Stimulated activated CD8-positive, alpha-beta memory T cell treated with anti-CD3 and anti-CD28 coated beads, Interleukin-12 subunit alpha, Interleukin-12 subunit beta, amount 100 ng/mL, for 4 hours (primary cell): ENCODE measurements at regions not wholly inside any gene's neighbourhood (a gene's known extent, or its start where the extent isn't known, plus 50 kb on each side); places are given as distances from the start of the nearest gene placed in this dataset.
"Not testable (repeated sequence)": the region's sequence is repeated elsewhere in the genome, so short reads cannot be mapped to it uniquely, and the experiment has no call there.

Experiments used
- DNase-seq: peaks from one replicate; pipeline ENCODE4 v3.0.0-alpha.2; 2020; ENCODE audit warnings: low read depth

GRCh38 chr16:5154006-5154405 is 56.4 kb upstream of the EEF2KMT start:
- DNase-seq, result not testable (repeated sequence)

DNA sequence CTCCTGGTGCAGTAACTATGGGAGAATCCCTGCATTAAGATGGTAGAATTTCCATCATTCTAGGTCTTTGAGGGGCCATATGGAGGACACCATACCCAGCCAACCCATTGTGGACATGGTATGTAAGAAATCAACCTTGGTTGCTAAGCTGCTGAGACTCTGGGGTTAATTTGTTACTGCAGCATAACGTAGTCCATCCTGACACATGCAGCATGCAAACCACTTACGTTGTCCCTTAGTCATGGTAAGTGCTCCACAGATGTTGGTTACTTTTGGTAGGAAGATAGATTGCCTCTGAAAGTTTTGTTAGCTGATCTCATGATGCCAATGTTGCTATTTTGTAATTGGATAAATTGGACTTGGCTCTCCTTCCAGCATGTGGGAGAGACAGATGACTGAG is 53.8 kb upstream of the EEF2KMT start:
- not testable (repeated sequence) for DNase-seq
